ENCODE measurements at regions not wholly inside any gene's neighbourhood (a gene's known extent, or its start where the extent isn't known, plus 50 kb on each side); places are given as distances from the start of the nearest gene placed in this dataset.

GRCh38 chr4:167492007-167492406 lies 257.7 kb upstream of the SPOCK3 start:
- DNase-seq, result no peak

- no peak for DNase-seq
Measured at GRCh38 chr4:167509551-167509950, 275.3 kb upstream of the SPOCK3 start.

- DNase-seq, result no peak
Measured at GRCh38 chr4:167524091-167524490, 289.8 kb upstream of the SPOCK3 start.

- DNase-seq, result no peak
Measured at GRCh38 chr4:167537761-167538160, 303.5 kb upstream of the SPOCK3 start.

- no peak for DNase-seq
Measured at GRCh38 chr4:167541286-167541685, 307.0 kb upstream of the SPOCK3 start.

- no peak for DNase-seq
Measured at GRCh38 chr4:167544391-167544790, 310.1 kb upstream of the SPOCK3 start.

GRCh38 chr4:167550021-167550420 lies 315.7 kb upstream of the SPOCK3 start:
- DNase-seq, result no peak

GRCh38 chr4:167555338-167556022 lies 321.2 kb upstream of the SPOCK3 start:
- DNase-seq, result no peak

- no peak for DNase-seq
Measured at GRCh38 chr4:167578906-167579305, 344.6 kb upstream of the SPOCK3 start.

- no peak for DNase-seq
Measured at GRCh38 chr4:167581449-167581965, 347.2 kb upstream of the SPOCK3 start.

- no peak for DNase-seq
Measured at GRCh38 chr4:167587361-167587760, 353.1 kb upstream of the SPOCK3 start.

- DNase-seq, result no peak
Measured at GRCh38 chr4:167595898-167596297, 361.6 kb upstream of the SPOCK3 start.

- no peak for DNase-seq
Measured at GRCh38 chr4:167602157-167602556, 367.9 kb upstream of the SPOCK3 start.

- DNase-seq, result no peak
Measured at GRCh38 chr4:167606551-167606950, 372.3 kb upstream of the SPOCK3 start.

- DNase-seq, result no peak
Measured at GRCh38 chr4:167613381-167613780, 379.1 kb upstream of the SPOCK3 start.

- no peak for DNase-seq
Measured at GRCh38 chr4:167614866-167615265, 380.6 kb upstream of the SPOCK3 start.

- no peak for DNase-seq
Measured at GRCh38 chr4:167616476-167616875, 382.2 kb upstream of the SPOCK3 start.

GRCh38 chr4:167622481-167623240 lies 388.4 kb upstream of the SPOCK3 start:
- DNase-seq, result peak; percentile 58

- DNase-seq, result no peak
Measured at GRCh38 chr4:167623241-167623572, 388.9 kb upstream of the SPOCK3 start.

- no peak for DNase-seq
Measured at GRCh38 chr4:167629272-167629671, 395.0 kb upstream of the SPOCK3 start.

- no peak for DNase-seq
Measured at GRCh38 chr4:167642250-167642649, 408.0 kb upstream of the SPOCK3 start.

GRCh38 chr4:167645358-167645757 lies 411.1 kb upstream of the SPOCK3 start:
- no peak for DNase-seq

GRCh38 chr4:167652267-167652666 lies 418.0 kb upstream of the SPOCK3 start:
- DNase-seq, result no peak

- DNase-seq, result no peak
Measured at GRCh38 chr4:167688660-167689142, 403.6 kb upstream of the ANXA10 start.

Measured in stimulated activated CD8-positive, alpha-beta memory T cell treated with anti-CD3 and anti-CD28 coated beads, Interleukin-4, amount 100 ng/mL, for 48 hours (primary cell).